ENCODE measurements at regions not wholly inside any gene's neighbourhood (a gene's known extent, or its start where the extent isn't known, plus 50 kb on each side); places are given as distances from the start of the nearest gene placed in this dataset.

- TF ChIP-seq CTCF (IDR thresholded peaks at IDR 0.05) = no peak
- TF ChIP-seq POLR2A (IDR thresholded peaks at IDR 0.05) = no peak
Measured at GRCh38 chr13:105047676-105048295, 1487.7 kb downstream of the EFNB2 start.
